Jurkat, Clone E6-1 (cell line): ENCODE measurements at regions not wholly inside any gene's neighbourhood (a gene's known extent, or its start where the extent isn't known, plus 50 kb on each side); places are given as distances from the start of the nearest gene placed in this dataset.
"Not testable (repeated sequence)": the region's sequence is repeated elsewhere in the genome, so short reads cannot be mapped to it uniquely, and the experiment has no call there.

Source experiments
- DNase-seq: peaks from one replicate; pipeline ENCODE4 v3.0.0-alpha.2; 2011; ENCODE audit warnings: low read depth, low spot score
- H3K4me3 ChIP-seq: 2 replicates; pipeline ENCODE4 v1.5.1; 2011; ENCODE audit warnings: mild to moderate bottlenecking, low read length, control low read depth, moderate library complexity

GRCh38 chr18:75839686-75840085 lies 412.2 kb upstream of the SMIM21 start:
- not testable (repeated sequence) for H3K4me3 ChIP-seq, DNase-seq

- DNase-seq: no peak
- H3K4me3 ChIP-seq: no peak overlapping the region
Measured at GRCh38 chr18:75839041-75839440, 411.5 kb upstream of the SMIM21 start.

DNA sequence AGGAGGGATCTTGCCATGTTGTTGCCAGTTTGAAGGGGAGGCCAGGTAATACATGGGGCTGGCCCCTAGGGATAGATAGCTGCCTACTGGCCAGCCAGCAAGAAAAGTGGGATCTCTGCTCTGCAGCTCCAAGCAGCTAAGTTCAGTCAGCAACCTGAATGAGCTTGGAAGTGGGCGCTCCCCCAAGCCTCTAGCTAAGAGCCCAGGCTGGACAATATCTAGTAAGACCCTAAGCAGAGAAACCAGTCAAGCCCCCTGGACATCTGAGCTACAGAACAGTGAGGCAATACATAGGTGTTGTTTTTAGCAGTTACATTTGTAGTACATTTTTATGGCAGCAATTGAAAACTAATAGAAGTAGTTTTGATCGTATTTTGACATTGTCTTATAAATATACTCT lies 409.8 kb upstream of the SMIM21 start:
- no peak overlapping the region for H3K4me3 ChIP-seq
- no peak for DNase-seq

GRCh38 chr18:75836516-75836915 lies 409.0 kb upstream of the SMIM21 start:
- H3K4me3 ChIP-seq: no peak overlapping the region
- no peak for DNase-seq

- no peak overlapping the region for H3K4me3 ChIP-seq
- no peak for DNase-seq
Measured at GRCh38 chr18:75831960-75832359, 404.5 kb upstream of the SMIM21 start.

DNA sequence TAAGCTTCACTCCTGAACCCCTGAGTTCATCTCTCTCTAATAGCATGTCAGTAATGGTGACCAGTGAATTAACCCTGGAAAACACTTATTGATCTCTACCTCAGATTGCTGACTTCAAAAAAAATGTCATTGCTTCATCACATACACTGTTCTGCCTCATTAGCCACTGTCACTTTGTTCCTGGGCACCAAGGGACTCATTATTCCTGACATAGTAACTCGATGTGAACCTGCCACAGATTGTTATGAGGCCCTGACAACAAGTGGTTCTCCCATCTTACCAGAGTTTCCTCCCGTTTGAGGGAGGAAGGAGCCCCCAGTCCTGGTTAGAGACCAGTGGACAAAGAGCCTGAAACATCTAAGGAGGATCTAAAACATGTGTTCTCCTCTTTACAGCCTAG lies 403.3 kb upstream of the SMIM21 start:
- DNase-seq: no peak

GRCh38 chr18:75829091-75829490 lies 401.6 kb upstream of the SMIM21 start:
- no peak overlapping the region for H3K4me3 ChIP-seq
- no peak for DNase-seq

More for the DNA sequence above, 403.3 kb upstream of the SMIM21 start:
- H3K4me3 ChIP-seq: no peak overlapping the region

- DNase-seq: no peak
- H3K4me3 ChIP-seq: no peak overlapping the region
Measured at GRCh38 chr18:75828379-75828778, 400.9 kb upstream of the SMIM21 start.

DNA sequence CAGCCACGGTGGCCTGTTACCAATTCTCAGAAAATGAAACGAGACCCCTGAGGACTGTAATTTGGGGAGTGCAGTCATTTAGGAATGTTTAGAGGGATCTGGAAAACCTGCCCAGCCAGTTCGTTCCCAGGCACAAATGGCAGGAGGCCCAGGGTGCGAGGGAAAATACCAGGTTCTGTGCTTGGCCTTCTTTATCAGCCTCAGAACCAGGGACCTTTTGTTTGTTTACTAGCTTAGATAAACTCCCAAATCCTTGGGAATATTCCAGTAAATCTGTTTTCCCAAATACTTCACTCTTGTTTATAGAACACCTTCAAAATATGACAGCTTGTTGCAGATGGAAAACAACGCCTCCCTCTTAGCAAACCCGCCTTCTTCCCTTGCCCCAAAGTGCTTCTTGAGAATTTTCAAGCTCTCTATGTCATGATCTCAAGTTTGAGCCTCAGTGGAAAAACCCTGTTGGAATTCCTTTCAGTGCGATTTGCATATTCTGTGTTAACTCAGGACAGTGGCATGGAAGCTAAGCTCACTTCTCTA lies 400.3 kb upstream of the SMIM21 start:
- H3K4me3 ChIP-seq: no peak overlapping the region
- DNase-seq: no peak

DNA sequence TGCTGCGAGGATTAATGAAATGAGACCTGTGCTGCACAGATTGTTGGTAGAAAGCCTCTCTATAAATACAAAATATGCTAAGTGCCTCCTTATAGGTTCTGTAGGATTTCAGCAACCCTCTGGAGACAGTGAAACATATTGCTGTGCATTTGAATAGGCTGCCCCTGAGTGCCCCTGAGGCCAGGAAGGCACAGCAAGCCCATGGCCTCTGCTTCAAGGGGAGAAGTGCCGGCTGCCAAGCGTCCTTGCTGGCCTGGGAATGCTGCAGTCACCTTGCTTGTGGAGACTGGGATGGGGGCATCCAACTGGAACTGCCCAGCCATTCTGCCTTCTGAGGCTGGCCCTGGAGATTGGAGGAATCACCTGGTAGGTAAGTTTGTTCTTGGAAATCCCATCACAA lies 397.2 kb upstream of the SMIM21 start:
- H3K4me3 ChIP-seq: no peak overlapping the region
- no peak for DNase-seq

- H3K4me3 ChIP-seq: no peak overlapping the region
- no peak for DNase-seq
Measured at GRCh38 chr18:75823471-75823870, 396.0 kb upstream of the SMIM21 start.

DNA sequence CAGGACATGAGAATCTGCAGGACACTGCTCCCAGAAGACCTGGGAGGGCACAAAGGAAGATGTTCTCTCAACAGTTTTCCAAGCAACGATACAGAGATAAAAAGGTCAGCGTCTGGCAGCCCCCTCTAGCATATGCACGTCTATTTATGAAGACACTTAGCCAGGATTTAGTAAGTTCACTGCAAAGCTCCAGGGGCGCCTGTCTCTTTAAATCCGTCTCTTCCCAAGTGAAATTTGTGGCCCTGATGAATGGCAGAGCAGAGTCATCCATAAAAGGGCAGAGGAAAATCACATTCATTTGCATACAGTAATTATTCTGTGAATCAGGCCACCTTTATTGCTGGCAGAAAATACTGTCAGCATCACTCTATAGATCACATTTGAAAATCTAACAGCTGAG lies 390.9 kb upstream of the SMIM21 start:
- H3K4me3 ChIP-seq: no peak overlapping the region
- no peak for DNase-seq

GRCh38 chr18:75815767-75816166 lies 388.3 kb upstream of the SMIM21 start:
- no peak overlapping the region for H3K4me3 ChIP-seq
- DNase-seq: no peak

- H3K4me3 ChIP-seq: no peak overlapping the region
- no peak for DNase-seq
Measured at GRCh38 chr18:75812761-75813160, 385.3 kb upstream of the SMIM21 start.

DNA sequence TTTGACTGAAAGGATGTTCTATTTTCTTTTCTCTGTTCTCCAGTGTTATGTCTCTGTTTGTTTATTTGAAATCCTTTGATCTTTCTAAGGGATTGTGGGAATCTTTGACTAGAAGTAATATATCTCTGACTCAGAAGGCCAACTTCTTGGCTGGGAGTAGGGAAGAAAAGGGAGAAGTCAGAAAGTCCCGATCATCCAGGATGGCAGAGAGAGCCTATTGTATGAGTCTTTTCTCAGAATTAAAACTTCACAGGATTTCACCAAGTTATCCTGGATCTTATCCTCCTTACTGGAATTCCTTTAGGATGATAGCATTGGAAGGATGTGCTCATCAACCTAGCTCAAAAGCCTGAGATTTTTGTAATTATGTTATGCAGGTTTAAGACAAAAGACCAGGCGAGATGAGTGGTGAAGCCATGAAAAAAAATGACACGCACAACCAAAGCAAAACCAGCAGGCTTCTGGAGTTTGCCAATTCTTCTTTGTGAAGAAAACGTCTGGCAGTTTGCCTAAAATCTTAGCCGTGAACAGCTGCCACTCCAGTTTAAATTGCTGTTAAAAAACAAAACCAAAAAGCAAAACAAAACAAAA lies 383.6 kb upstream of the SMIM21 start:
- no peak for DNase-seq
- H3K4me3 ChIP-seq: no peak overlapping the region

GRCh38 chr18:75810516-75810915 lies 383.0 kb upstream of the SMIM21 start:
- no peak overlapping the region for H3K4me3 ChIP-seq
- no peak for DNase-seq

DNA sequence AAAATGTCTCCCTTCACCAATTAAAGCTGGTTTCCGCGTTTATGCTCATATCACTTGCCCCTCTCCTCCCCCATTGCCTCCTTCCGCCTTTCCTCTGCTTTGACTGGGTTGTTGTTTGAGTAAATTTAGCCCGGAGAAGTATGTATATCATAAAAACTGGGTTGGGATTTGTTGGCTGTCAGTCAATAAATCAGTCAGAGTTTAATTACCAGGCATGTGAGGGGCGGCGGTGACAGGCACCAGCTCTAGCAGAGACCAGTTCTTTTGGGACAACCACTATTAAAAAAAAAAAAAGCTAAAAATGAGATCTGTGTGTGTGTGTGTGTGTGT lies 382.4 kb upstream of the SMIM21 start:
- no peak for DNase-seq
- H3K4me3 ChIP-seq: no peak overlapping the region

DNA sequence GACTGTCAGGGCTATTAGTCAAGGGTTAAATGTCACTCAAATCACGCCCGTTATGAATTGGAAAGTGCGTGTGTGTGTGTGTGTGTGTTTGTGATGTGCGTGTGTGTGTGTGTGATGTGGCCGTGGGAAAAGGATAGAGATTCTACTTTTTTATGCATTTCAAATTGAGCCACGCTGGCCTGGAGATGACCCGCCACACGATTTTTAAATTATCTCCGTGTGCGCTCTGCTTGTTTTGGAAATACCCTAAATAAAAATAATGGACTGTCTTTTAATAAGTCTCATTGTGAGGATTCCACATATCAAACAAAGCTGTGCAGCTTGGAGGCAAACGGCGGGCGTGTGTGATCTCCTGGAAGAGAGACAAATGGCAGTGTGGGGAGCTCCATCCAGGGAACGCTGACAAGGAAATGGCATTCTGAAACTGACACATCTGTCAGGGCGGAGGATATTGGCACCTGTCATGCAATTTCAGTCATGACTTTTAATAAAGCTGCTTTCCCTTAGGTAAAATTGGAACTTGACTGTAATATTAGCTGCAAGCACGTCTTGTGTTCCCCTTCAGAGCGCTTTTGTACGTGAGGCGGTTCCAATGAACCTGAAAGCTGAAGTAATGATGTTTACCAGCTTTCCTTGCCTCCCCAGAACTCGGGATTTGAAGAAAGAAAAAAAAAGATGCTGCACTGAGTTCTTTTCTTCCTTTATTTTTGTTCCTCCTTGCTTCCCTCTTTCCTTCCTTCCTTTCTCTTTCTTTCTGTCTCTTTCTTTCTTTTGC lies 381.8 kb upstream of the SMIM21 start:
- no peak for DNase-seq
- no peak overlapping the region for H3K4me3 ChIP-seq

- H3K4me3 ChIP-seq: no peak overlapping the region
- no peak for DNase-seq
Measured at GRCh38 chr18:75805265-75805664, 377.8 kb upstream of the SMIM21 start.

GRCh38 chr18:75802681-75803080 lies 375.2 kb upstream of the SMIM21 start:
- H3K4me3 ChIP-seq: no peak overlapping the region
- no peak for DNase-seq

DNA sequence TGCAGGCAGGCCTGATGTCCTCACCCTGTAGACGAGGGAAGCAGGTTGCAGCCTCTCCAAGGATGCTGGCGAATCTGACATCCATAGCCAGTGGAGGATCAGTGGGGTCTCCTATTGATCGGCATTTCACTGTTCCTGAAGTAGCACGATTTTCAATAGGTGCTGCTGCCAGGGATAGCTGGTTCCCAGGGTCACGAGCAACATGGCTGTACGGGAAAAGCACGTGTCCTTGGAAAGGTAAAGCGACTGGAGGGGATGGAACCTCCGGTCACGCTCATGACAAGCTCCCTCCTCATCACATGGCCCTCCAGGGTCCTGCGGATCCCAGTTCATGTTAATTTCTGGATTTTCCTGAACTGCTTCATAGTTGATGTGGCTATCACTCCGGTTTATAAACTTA lies 373.7 kb upstream of the SMIM21 start:
- H3K4me3 ChIP-seq: no peak overlapping the region
- DNase-seq: no peak
